ENCODE measurements at regions not wholly inside any gene's neighbourhood (a gene's known extent, or its start where the extent isn't known, plus 50 kb on each side); places are given as distances from the start of the nearest gene placed in this dataset.

- TF ChIP-seq TAF1 (IDR thresholded peaks at IDR 0.05; ENCODE audit: low read depth): no peak
- TF ChIP-seq NFIC (IDR thresholded peaks at IDR 0.05): no peak
- no peak for TF ChIP-seq CREB1 (IDR thresholded peaks at IDR 0.05; ENCODE audit: low read depth)
- TF ChIP-seq RAD21 (IDR thresholded peaks at IDR 0.05; ENCODE audit: low read depth): no peak
- no peak for TF ChIP-seq EGR1 (IDR thresholded peaks at IDR 0.05)
- TF ChIP-seq USF1 (IDR thresholded peaks at IDR 0.05): no peak
Observed at GRCh38 chr2:60603533-60604190, 50.2 kb upstream of the BCL11A start.

GRCh38 chr2:60604486-60605064 is 51.1 kb upstream of the BCL11A start:
- no peak for TF ChIP-seq YY1 (IDR thresholded peaks at IDR 0.05; ENCODE audit: low read depth)
- TF ChIP-seq, protein P1, sequence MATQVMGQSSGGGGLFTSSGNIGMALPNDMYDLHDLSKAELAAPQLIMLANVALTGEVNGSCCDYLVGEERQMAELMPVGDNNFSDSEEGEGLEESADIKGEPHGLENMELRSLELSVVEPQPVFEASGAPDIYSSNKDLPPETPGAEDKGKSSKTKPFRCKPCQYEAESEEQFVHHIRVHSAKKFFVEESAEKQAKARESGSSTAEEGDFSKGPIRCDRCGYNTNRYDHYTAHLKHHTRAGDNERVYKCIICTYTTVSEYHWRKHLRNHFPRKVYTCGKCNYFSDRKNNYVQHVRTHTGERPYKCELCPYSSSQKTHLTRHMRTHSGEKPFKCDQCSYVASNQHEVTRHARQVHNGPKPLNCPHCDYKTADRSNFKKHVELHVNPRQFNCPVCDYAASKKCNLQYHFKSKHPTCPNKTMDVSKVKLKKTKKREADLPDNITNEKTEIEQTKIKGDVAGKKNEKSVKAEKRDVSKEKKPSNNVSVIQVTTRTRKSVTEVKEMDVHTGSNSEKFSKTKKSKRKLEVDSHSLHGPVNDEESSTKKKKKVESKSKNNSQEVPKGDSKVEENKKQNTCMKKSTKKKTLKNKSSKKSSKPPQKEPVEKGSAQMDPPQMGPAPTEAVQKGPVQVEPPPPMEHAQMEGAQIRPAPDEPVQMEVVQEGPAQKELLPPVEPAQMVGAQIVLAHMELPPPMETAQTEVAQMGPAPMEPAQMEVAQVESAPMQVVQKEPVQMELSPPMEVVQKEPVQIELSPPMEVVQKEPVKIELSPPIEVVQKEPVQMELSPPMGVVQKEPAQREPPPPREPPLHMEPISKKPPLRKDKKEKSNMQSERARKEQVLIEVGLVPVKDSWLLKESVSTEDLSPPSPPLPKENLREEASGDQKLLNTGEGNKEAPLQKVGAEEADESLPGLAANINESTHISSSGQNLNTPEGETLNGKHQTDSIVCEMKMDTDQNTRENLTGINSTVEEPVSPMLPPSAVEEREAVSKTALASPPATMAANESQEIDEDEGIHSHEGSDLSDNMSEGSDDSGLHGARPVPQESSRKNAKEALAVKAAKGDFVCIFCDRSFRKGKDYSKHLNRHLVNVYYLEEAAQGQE (IDR thresholded peaks at IDR 0.05; ENCODE audit: low read depth): no peak
- no peak for TF ChIP-seq TAF1 (IDR thresholded peaks at IDR 0.05; ENCODE audit: low read depth)
- no peak for TF ChIP-seq CEBPB (IDR thresholded peaks at IDR 0.05)
- TF ChIP-seq TCF12 (IDR thresholded peaks at IDR 0.05; ENCODE audit: low read depth): no peak
- TF ChIP-seq, protein P2, sequence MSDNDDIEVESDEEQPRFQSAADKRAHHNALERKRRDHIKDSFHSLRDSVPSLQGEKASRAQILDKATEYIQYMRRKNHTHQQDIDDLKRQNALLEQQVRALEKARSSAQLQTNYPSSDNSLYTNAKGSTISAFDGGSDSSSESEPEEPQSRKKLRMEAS (IDR thresholded peaks at IDR 0.05): no peak
- no peak for TF ChIP-seq ZBTB7A (IDR thresholded peaks at IDR 0.05; ENCODE audit: low read depth)
- TF ChIP-seq CREB1 (IDR thresholded peaks at IDR 0.05; ENCODE audit: low read depth): no peak
- no peak for TF ChIP-seq NFIC (IDR thresholded peaks at IDR 0.05)
- no peak for TF ChIP-seq FOXM1 (IDR thresholded peaks at IDR 0.05; ENCODE audit: borderline replicate concordance, low read depth)
- no peak for TF ChIP-seq RAD21 (IDR thresholded peaks at IDR 0.05; ENCODE audit: low read depth)
- no peak for TF ChIP-seq EGR1 (IDR thresholded peaks at IDR 0.05)
- TF ChIP-seq TEAD4 (IDR thresholded peaks at IDR 0.05): no peak
- TF ChIP-seq EP300 (IDR thresholded peaks at IDR 0.05; ENCODE audit: borderline replicate concordance): no peak
- TF ChIP-seq USF1 (IDR thresholded peaks at IDR 0.05): no peak

DNA sequence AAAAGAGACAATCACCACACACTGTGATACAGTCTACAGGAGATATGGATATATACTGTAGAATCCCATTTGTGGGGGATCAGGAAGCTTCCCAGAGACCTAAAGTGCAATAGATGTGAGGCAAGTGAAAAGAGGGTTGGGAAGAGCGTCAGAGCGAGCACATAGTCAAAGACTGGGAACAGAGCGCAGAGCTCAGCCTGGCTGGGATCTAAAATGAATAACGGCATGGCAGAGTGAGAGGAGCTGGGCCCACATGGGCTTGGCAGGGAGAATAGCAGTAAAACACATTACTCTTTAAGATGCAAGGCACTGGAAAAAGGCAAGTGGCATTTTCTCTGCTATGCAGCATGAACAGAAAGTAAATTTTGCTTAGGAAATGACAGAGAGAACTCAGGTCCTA is 52.4 kb upstream of the BCL11A start:
- TF ChIP-seq YY1 (IDR thresholded peaks at IDR 0.05; ENCODE audit: low read depth) (no peak), EP300 (IDR thresholded peaks at IDR 0.05; ENCODE audit: borderline replicate concordance) (no peak), TAF1 (IDR thresholded peaks at IDR 0.05; ENCODE audit: low read depth) (no peak), EGR1 (IDR thresholded peaks at IDR 0.05) (no peak), FOXM1 (IDR thresholded peaks at IDR 0.05; ENCODE audit: borderline replicate concordance, low read depth) (no peak), ZBTB7A (IDR thresholded peaks at IDR 0.05; ENCODE audit: low read depth) (no peak), NFIC (IDR thresholded peaks at IDR 0.05) (no peak), CREB1 (IDR thresholded peaks at IDR 0.05; ENCODE audit: low read depth) (no peak)
- TF ChIP-seq, protein P2 (IDR thresholded peaks at IDR 0.05): no peak
- TF ChIP-seq, protein P1 (IDR thresholded peaks at IDR 0.05; ENCODE audit: low read depth): no peak

DNA sequence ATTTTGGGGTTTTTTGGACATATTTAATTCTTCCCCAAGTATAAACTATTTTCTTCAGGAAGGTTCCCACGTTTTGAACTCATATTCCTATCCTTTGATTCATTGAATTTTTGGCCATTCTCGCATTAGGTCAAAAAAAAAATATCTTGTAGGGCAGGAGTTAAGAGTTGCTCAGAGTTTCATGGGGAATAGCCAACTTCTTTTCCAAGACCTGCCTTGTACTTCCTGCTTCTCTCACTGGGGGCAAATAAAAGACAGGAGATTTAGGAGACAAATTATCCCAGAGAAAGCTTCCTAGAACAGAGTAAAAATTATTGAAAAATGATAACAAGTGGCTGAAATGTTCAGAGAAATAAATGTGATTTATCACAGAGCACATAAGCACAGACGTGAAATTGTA is 55.2 kb upstream of the BCL11A start:
- no peak for TF ChIP-seq TEAD4 (IDR thresholded peaks at IDR 0.05)
- TF ChIP-seq EP300 (IDR thresholded peaks at IDR 0.05; ENCODE audit: borderline replicate concordance): no peak
- no peak for TF ChIP-seq TAF1 (IDR thresholded peaks at IDR 0.05; ENCODE audit: low read depth)
- TF ChIP-seq CEBPB (IDR thresholded peaks at IDR 0.05): no peak
- TF ChIP-seq, protein P2 (IDR thresholded peaks at IDR 0.05): no peak
- TF ChIP-seq RAD21 (IDR thresholded peaks at IDR 0.05; ENCODE audit: low read depth): no peak
- no peak for TF ChIP-seq NFIC (IDR thresholded peaks at IDR 0.05)
- no peak for TF ChIP-seq EGR1 (IDR thresholded peaks at IDR 0.05)
- no peak for TF ChIP-seq TCF12 (IDR thresholded peaks at IDR 0.05; ENCODE audit: low read depth)
- TF ChIP-seq YY1 (IDR thresholded peaks at IDR 0.05; ENCODE audit: low read depth): no peak
- no peak for TF ChIP-seq ZBTB7A (IDR thresholded peaks at IDR 0.05; ENCODE audit: low read depth)
- TF ChIP-seq USF1 (IDR thresholded peaks at IDR 0.05): no peak
- no peak for TF ChIP-seq FOXM1 (IDR thresholded peaks at IDR 0.05; ENCODE audit: borderline replicate concordance, low read depth)
- TF ChIP-seq CREB1 (IDR thresholded peaks at IDR 0.05; ENCODE audit: low read depth): no peak

GRCh38 chr2:60612033-60612432 is 58.6 kb upstream of the BCL11A start:
- no peak for TF ChIP-seq TCF12 (IDR thresholded peaks at IDR 0.05; ENCODE audit: low read depth)
- TF ChIP-seq CREB1 (IDR thresholded peaks at IDR 0.05; ENCODE audit: low read depth): no peak
- no peak for TF ChIP-seq ZBTB7A (IDR thresholded peaks at IDR 0.05; ENCODE audit: low read depth)
- no peak for TF ChIP-seq USF1 (IDR thresholded peaks at IDR 0.05)
- TF ChIP-seq EP300 (IDR thresholded peaks at IDR 0.05; ENCODE audit: borderline replicate concordance): no peak
- TF ChIP-seq RAD21 (IDR thresholded peaks at IDR 0.05; ENCODE audit: low read depth): no peak
- TF ChIP-seq YY1 (IDR thresholded peaks at IDR 0.05; ENCODE audit: low read depth): no peak
- no peak for TF ChIP-seq FOXM1 (IDR thresholded peaks at IDR 0.05; ENCODE audit: borderline replicate concordance, low read depth)
- no peak for TF ChIP-seq TAF1 (IDR thresholded peaks at IDR 0.05; ENCODE audit: low read depth)
- no peak for TF ChIP-seq CEBPB (IDR thresholded peaks at IDR 0.05)
